IMR-90 (cell line): ENCODE measurements at regions not wholly inside any gene's neighbourhood (a gene's known extent, or its start where the extent isn't known, plus 50 kb on each side); places are given as distances from the start of the nearest gene placed in this dataset.

Experiments used
- ATAC-seq: fragments of 200-7000 bp; cut with Tn5 transposase; 2 replicates; pipeline ENCODE4 v1.9.1; 2020; ENCODE audit warnings: low read depth, mild to moderate bottlenecking, moderate library complexity
- BruUV-seq: library from RNA; stranded (reverse); fragments of 400-500 nt; replicated peaks from 2 replicates; lab custom pipeline; 2021; lab: Mats Ljungman, UMichigan
- CTCF ChIA-PET: fragments of 300-600 bp; formaldehyde crosslinking; extraction: SDS; loops from one replicate; lab custom pipeline; 2021; ENCODE audit warnings: antibody characterized with exemption; lab: Yijun Ruan, JAX
- POLR2A ChIA-PET: fragments of 300-600 bp; sonication (Branson Sonifier 250); formaldehyde crosslinking; loops from one replicate; lab custom pipeline; 2022; ENCODE audit warnings: antibody characterized with exemption; ENCODE audit not compliant: unreplicated experiment; lab: Charles Lee
- DNase-seq: peaks from one replicate; pipeline ENCODE4 v3.0.0; 2013
- H2AFZ ChIP-seq: replicated peaks from 2 replicates; pipeline ENCODE3; 2013; ENCODE audit warnings: low read length, mild to moderate bottlenecking; ENCODE audit not compliant: poor library complexity
- H2AK5ac ChIP-seq: 2 replicates; pipeline ENCODE4 v1.6.1; 2013; ENCODE audit warnings: low read depth, low read length, inconsistent platforms
- H2AK9ac ChIP-seq: replicated peaks from 2 replicates; pipeline ENCODE3; 2013; ENCODE audit warnings: mild to moderate bottlenecking, low read depth, low read length, moderate library complexity; ENCODE audit not compliant: poor library complexity
- H2BK120ac ChIP-seq: 2 replicates; pipeline ENCODE4 v1.6.1; 2013; ENCODE audit warnings: low read depth, low read length, inconsistent platforms
- H2BK15ac ChIP-seq: 3 replicates; pipeline ENCODE4 v1.6.1; 2013; ENCODE audit warnings: low read depth, low read length, inconsistent platforms
- H2BK20ac ChIP-seq: 2 replicates; pipeline ENCODE4 v1.6.1; 2013; ENCODE audit warnings: low read depth, mild to moderate bottlenecking, inconsistent platforms, low read length, moderate library complexity
- H2BK5ac ChIP-seq: 2 replicates; pipeline ENCODE4 v1.6.1; 2013; ENCODE audit warnings: mild to moderate bottlenecking, low read depth, low read length, inconsistent platforms; ENCODE audit not compliant: poor library complexity, severe bottlenecking
- H3K14ac ChIP-seq: replicated peaks from 2 replicates; pipeline ENCODE4 v1.6.1; 2013; ENCODE audit warnings: low read depth, low read length, inconsistent platforms
- H3K18ac ChIP-seq: 2 replicates; pipeline ENCODE4 v1.6.1; 2013; ENCODE audit warnings: low read depth, low read length, control low read depth
- H3K23ac ChIP-seq: 2 replicates; pipeline ENCODE4 v1.6.1; 2013; ENCODE audit warnings: low read depth, low read length, inconsistent platforms
- H3K27ac ChIP-seq: 2 replicates; pipeline ENCODE4 v1.5.1; 2013; ENCODE audit warnings: mild to moderate bottlenecking, control low read depth, low read length; ENCODE audit not compliant: insufficient read depth
- H3K27me3 ChIP-seq: 2 replicates; pipeline ENCODE4 v1.6.1; 2013; ENCODE audit warnings: low read length; ENCODE audit not compliant: control insufficient read depth, insufficient read depth
- H3K36me3 ChIP-seq: 2 replicates; pipeline ENCODE4 v1.6.1; 2013; ENCODE audit warnings: low read length, mixed read lengths; ENCODE audit not compliant: control insufficient read depth, insufficient read depth
- H3K4ac ChIP-seq: 2 replicates; pipeline ENCODE4 v1.6.1; 2013; ENCODE audit warnings: low read depth, low read length, inconsistent platforms
- H3K4me1 ChIP-seq: 2 replicates; pipeline ENCODE4 v1.6.1; 2013; ENCODE audit warnings: low read length, mixed read lengths; ENCODE audit not compliant: control insufficient read depth, insufficient read depth
- H3K4me2 ChIP-seq: 2 replicates; pipeline ENCODE4 v1.6.1; 2013; ENCODE audit warnings: low read depth, mild to moderate bottlenecking, control low read depth, low read length, moderate library complexity
- H3K4me3 ChIP-seq: 2 replicates; pipeline ENCODE4 v1.5.1; 2013; ENCODE audit warnings: low read depth, mild to moderate bottlenecking, control low read depth, low read length, moderate library complexity; ENCODE audit not compliant: insufficient read depth
- H3K56ac ChIP-seq: 2 replicates; pipeline ENCODE4 v1.6.1; 2013; ENCODE audit warnings: low read length, inconsistent platforms; ENCODE audit not compliant: insufficient read depth; ENCODE audit errors: extremely low read depth
- H3K79me1 ChIP-seq, 2 experiments: 2 replicates each; pipeline ENCODE4 v1.6.1; 2013; ENCODE audit warnings: low read length in 2 of 2, inconsistent platforms in 1 of 2, low read depth in 1 of 2
- H3K9ac ChIP-seq: 2 replicates; pipeline ENCODE4 v1.6.1; 2013; ENCODE audit warnings: low read depth, low read length, control low read depth
- H3K9me1 ChIP-seq: 2 replicates; pipeline ENCODE4 v1.6.1; 2013; ENCODE audit warnings: low read length, inconsistent platforms; ENCODE audit not compliant: insufficient read depth
- H3K9me3 ChIP-seq: 2 replicates; pipeline ENCODE4 v1.6.1; 2013; ENCODE audit warnings: low read length; ENCODE audit not compliant: control insufficient read depth, insufficient read depth
- H4K20me1 ChIP-seq: 2 replicates; pipeline ENCODE4 v1.6.1; 2013; ENCODE audit warnings: low read length, inconsistent platforms; ENCODE audit not compliant: insufficient read depth
- H4K5ac ChIP-seq: 2 replicates; pipeline ENCODE4 v1.6.1; 2013; ENCODE audit warnings: mild to moderate bottlenecking, low read depth, low read length, control low read depth
- H4K8ac ChIP-seq, 2 experiments: 2 replicates each; pipeline ENCODE4 v1.6.1; 2013; ENCODE audit warnings: low read depth in 2 of 2, low read length in 2 of 2, control low read depth in 1 of 2, inconsistent platforms in 1 of 2
- H4K91ac ChIP-seq: 2 replicates; pipeline ENCODE4 v1.6.1; 2013; ENCODE audit warnings: low read depth, low read length, inconsistent platforms; ENCODE audit not compliant: insufficient read depth
- BHLHE40 ChIP-seq: fragments of 150-350 bp; IDR thresholded peaks from 2 replicates; pipeline ENCODE4 v1.6.1; 2016; ENCODE audit warnings: mild to moderate bottlenecking, low read depth, low read length
- CHD1 ChIP-seq: IDR thresholded peaks from 2 replicates; pipeline ENCODE4 v1.6.1; 2012; ENCODE audit warnings: low read depth, low read length, improper control_type of control experiment
- FOS ChIP-seq: fragments of 150-350 bp; IDR thresholded peaks from 2 replicates; pipeline ENCODE4 v1.6.1; 2016; ENCODE audit warnings: low read depth, low read length
- SMC3 ChIP-seq: fragments of 150-350 bp; IDR thresholded peaks from 2 replicates; pipeline ENCODE4 v1.6.1; 2016; ENCODE audit warnings: low read depth, mild to moderate bottlenecking, antibody characterized with exemption, low read length, moderate library complexity
- WGBS, 2 experiments: methylation state at CpG; one replicate each; pipeline versions ENCODE4 v1.1.5 to v1.1.7; 2013; ENCODE audit warnings: missing lambda C conversion rate in 2 of 2; ENCODE audit not compliant: insufficient read length in 1 of 2; ENCODE audit errors: extremely low coverage in 2 of 2; 5-methylcytosine and 5-hydroxymethylcytosine counted together
- dilution Hi-C: fragments of 300-500 bp; cut with HindIII; formaldehyde crosslinking; loops from one replicate; pipeline ENCODE4 v1.14.3; 2018; ENCODE audit warnings: low sequenced_read_pairs; ENCODE audit not compliant: unreplicated experiment
- in situ Hi-C: fragments of 300-500 bp; cut with MboI; formaldehyde crosslinking; loops from 3 replicates; pipeline ENCODE4 v1.14.3; 2019; ENCODE audit warnings: low sequenced_read_pairs, inconsistent platforms, mixed read lengths
- intact Hi-C: fragments of 100-400 bp; cut with micrococcal nuclease; formaldehyde crosslinking; loops from 2 replicates; pipeline ENCODE4 v1.10.0; 2022

DNA sequence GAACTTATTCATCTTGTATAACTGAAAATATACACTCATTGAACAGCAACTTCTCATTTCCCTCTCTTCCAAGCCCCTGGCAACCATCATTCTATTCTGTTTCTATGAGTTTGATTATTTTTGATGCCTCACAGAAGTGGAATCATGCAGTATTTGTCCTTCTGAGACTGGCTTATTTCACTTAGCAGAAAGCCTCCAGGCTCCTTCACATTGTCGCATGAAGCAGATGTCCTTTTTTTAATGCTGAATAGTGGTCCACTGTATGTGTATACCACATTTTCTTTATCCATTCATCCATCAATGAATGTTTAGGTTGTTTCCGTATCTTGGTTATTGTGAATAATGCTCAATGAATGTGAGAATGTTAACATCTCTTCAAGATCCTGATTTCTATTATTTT lies 238.2 kb upstream of the KLF14 start:
- H3K4me3 ChIP-seq = no peak overlapping the region
- no peak overlapping the region for H3K18ac ChIP-seq
- WGBS, 2 experiments = no CpG with 5 or more reads among the region's 2 CpGs
- no peak overlapping the region for H2AK9ac ChIP-seq
- H2AFZ ChIP-seq = no peak overlapping the region
- no peak overlapping the region for H4K8ac ChIP-seq
- no peak overlapping the region for H2BK20ac ChIP-seq
- H4K20me1 ChIP-seq = no peaks in the 10 kb centered on the region
- H3K36me3 ChIP-seq = no peaks in the 10 kb centered on the region; the same call in 1 of the 2 replicates
- no peak overlapping the region for H3K27ac ChIP-seq
- H3K79me1 ChIP-seq = peaks cover 9 to 35% of the 10 kb centered on the region in 2 experiments; a peak in 2 of 4 replicates
- H3K9ac ChIP-seq = no peak overlapping the region
- H3K27me3 ChIP-seq = no peaks in the 10 kb centered on the region
- H2BK120ac ChIP-seq = no peak overlapping the region
- H3K14ac ChIP-seq = no peak overlapping the region
- no peaks in the 10 kb centered on the region; the same call in 1 of the 2 replicates for H3K9me1 ChIP-seq
- peaks cover 2% of the 10 kb centered on the region; the same call in 1 of the 2 replicates for H3K9me3 ChIP-seq
- ATAC-seq (no peak), DNase-seq (no peak)
- no peak overlapping the region for H3K56ac ChIP-seq
- peaks cover 5% of the 10 kb centered on the region for H3K4me1 ChIP-seq
- BruUV-seq = no TSS peak
- no peak overlapping the region for H3K4me2 ChIP-seq
- no peak overlapping the region for H2BK15ac ChIP-seq
- CTCF ChIA-PET = interaction anchor here (1.7 kb wide), 1 partner anchor 10 kb away, joined by 5 read pairs; no protein-coding TSS in a partner anchor
- no peak overlapping the region for H3K4ac ChIP-seq
- H4K5ac ChIP-seq = no peak overlapping the region
- no peak overlapping the region for H2BK5ac ChIP-seq
- in situ Hi-C loops = no loop called here
- no peak overlapping the region for H2AK5ac ChIP-seq
- POLR2A ChIA-PET = no interaction called here
- H4K91ac ChIP-seq = no peak overlapping the region
- dilution Hi-C loops = no loop called here
- no peak for TF ChIP-seq FOS
- no peak for TF ChIP-seq BHLHE40
- TF ChIP-seq CHD1 = no peak
- TF ChIP-seq SMC3 = no peak
- H3K23ac ChIP-seq = no peak overlapping the region
- intact Hi-C loops = no loop called here
